SK-N-SH treated with all-trans-retinoic acid at 6 μM for 48 hours (cell line): ENCODE measurements at regions not wholly inside any gene's neighbourhood (a gene's known extent, or its start where the extent isn't known, plus 50 kb on each side); places are given as distances from the start of the nearest gene placed in this dataset.

Experiments
- BACH2 ChIP-seq: fragments of 250-450 bp; sonication (Bioruptor Pico); IDR thresholded peaks from 2 replicates; pipeline ENCODE4 v1.9.0; 2021; ENCODE audit warnings: mild to moderate bottlenecking, borderline replicate concordance
- SNAI2 ChIP-seq: fragments of 250-450 bp; sonication (Bioruptor Pico); IDR thresholded peaks from 2 replicates; pipeline ENCODE4 v1.5.0; 2020; ENCODE audit warnings: mild to moderate bottlenecking, moderate library complexity
- ZFP3 ChIP-seq: fragments of 250-450 bp; sonication (Bioruptor Pico); IDR thresholded peaks from 2 replicates; pipeline ENCODE4 v1.5.0; 2020; ENCODE audit warnings: mild to moderate bottlenecking, moderate library complexity
- ZFP30 ChIP-seq: fragments of 450-650 bp; formaldehyde crosslinking; IDR thresholded peaks from 2 replicates; pipeline ENCODE4 v1.5.0; 2022; ENCODE audit warnings: mild to moderate bottlenecking, moderate library complexity
- ZNF565 ChIP-seq: fragments of 450-650 bp; formaldehyde crosslinking; conservative IDR thresholded peaks from 2 replicates; pipeline ENCODE4 v1.5.0; 2020; ENCODE audit warnings: low read depth, mild to moderate bottlenecking, moderate library complexity
- ZNF8 ChIP-seq: fragments of 450-650 bp; formaldehyde crosslinking; IDR thresholded peaks from 2 replicates; pipeline ENCODE4 v1.5.0; 2020; ENCODE audit warnings: mild to moderate bottlenecking, moderate library complexity
- TF ChIP-seq, protein P1 (sequence below): fragments of 250-450 bp; sonication (Bioruptor Pico); IDR thresholded peaks from 2 replicates; pipeline ENCODE4 v1.8.0; 2020; ENCODE audit warnings: mild to moderate bottlenecking, moderate library complexity, borderline replicate concordance
- TF ChIP-seq, protein P2 (sequence below): fragments of 250-450 bp; sonication (Bioruptor Pico); IDR thresholded peaks from 2 replicates; pipeline ENCODE4 v1.5.1; 2020; ENCODE audit warnings: low read depth, mild to moderate bottlenecking, moderate library complexity
- TF ChIP-seq, protein P3 (sequence below): fragments of 250-450 bp; sonication (Bioruptor Pico); IDR thresholded peaks from 2 replicates; pipeline ENCODE4 v1.5.0; 2020; ENCODE audit warnings: mild to moderate bottlenecking, moderate library complexity

DNA sequence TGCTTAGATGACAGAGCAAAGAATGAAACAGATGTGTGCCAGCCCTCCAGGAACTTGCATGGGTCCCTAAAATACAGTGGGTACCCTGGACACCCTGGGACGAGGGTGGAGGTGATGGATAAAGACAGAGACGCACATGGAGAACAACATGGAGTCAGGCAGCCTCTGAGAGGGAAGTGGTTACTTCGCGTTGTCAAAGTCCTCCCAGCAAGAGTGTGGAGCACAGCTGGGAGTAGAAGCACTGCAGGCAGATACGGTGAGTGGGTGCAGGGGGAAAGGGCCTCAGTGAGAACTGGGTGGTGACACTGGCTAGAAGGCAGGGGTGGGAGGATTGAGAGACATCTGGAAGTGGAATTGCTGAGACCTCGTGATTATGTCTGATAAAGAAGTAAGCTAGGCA lies 70.8 kb upstream of the PRR20G start:
- TF ChIP-seq, protein P1, sequence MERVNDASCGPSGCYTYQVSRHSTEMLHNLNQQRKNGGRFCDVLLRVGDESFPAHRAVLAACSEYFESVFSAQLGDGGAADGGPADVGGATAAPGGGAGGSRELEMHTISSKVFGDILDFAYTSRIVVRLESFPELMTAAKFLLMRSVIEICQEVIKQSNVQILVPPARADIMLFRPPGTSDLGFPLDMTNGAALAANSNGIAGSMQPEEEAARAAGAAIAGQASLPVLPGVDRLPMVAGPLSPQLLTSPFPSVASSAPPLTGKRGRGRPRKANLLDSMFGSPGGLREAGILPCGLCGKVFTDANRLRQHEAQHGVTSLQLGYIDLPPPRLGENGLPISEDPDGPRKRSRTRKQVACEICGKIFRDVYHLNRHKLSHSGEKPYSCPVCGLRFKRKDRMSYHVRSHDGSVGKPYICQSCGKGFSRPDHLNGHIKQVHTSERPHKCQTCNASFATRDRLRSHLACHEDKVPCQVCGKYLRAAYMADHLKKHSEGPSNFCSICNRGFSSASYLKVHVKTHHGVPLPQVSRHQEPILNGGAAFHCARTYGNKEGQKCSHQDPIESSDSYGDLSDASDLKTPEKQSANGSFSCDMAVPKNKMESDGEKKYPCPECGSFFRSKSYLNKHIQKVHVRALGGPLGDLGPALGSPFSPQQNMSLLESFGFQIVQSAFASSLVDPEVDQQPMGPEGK (CRISPR knock-in tag): no peak
- no peak for TF ChIP-seq ZFP3 (CRISPR knock-in tag)
- TF ChIP-seq, protein P2, sequence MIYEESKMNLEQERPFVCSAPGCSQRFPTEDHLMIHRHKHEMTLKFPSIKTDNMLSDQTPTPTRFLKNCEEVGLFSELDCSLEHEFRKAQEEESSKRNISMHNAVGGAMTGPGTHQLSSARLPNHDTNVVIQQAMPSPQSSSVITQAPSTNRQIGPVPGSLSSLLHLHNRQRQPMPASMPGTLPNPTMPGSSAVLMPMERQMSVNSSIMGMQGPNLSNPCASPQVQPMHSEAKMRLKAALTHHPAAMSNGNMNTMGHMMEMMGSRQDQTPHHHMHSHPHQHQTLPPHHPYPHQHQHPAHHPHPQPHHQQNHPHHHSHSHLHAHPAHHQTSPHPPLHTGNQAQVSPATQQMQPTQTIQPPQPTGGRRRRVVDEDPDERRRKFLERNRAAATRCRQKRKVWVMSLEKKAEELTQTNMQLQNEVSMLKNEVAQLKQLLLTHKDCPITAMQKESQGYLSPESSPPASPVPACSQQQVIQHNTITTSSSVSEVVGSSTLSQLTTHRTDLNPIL (CRISPR knock-in tag): no peak
- no peak for TF ChIP-seq ZNF565 (CRISPR knock-in tag)
- TF ChIP-seq ZNF8 (CRISPR knock-in tag): no peak
- no peak for TF ChIP-seq BACH2 (CRISPR knock-in tag)
- TF ChIP-seq ZFP30 (CRISPR knock-in tag): no peak
- TF ChIP-seq, protein P3, sequence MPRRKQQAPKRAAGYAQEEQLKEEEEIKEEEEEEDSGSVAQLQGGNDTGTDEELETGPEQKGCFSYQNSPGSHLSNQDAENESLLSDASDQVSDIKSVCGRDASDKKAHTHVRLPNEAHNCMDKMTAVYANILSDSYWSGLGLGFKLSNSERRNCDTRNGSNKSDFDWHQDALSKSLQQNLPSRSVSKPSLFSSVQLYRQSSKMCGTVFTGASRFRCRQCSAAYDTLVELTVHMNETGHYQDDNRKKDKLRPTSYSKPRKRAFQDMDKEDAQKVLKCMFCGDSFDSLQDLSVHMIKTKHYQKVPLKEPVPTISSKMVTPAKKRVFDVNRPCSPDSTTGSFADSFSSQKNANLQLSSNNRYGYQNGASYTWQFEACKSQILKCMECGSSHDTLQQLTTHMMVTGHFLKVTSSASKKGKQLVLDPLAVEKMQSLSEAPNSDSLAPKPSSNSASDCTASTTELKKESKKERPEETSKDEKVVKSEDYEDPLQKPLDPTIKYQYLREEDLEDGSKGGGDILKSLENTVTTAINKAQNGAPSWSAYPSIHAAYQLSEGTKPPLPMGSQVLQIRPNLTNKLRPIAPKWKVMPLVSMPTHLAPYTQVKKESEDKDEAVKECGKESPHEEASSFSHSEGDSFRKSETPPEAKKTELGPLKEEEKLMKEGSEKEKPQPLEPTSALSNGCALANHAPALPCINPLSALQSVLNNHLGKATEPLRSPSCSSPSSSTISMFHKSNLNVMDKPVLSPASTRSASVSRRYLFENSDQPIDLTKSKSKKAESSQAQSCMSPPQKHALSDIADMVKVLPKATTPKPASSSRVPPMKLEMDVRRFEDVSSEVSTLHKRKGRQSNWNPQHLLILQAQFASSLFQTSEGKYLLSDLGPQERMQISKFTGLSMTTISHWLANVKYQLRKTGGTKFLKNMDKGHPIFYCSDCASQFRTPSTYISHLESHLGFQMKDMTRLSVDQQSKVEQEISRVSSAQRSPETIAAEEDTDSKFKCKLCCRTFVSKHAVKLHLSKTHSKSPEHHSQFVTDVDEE (CRISPR knock-in tag): no peak
- TF ChIP-seq SNAI2 (CRISPR knock-in tag): no peak
